SK-N-SH (cell line): ENCODE measurements at regions not wholly inside any gene's neighbourhood (a gene's known extent, or its start where the extent isn't known, plus 50 kb on each side); places are given as distances from the start of the nearest gene placed in this dataset.

Experiments used
- CTCF ChIA-PET: fragments of 300-600, 350-600 bp; formaldehyde crosslinking; extraction: SDS; loops from one replicate; lab custom pipeline; 2021; lab: Yijun Ruan, JAX
- POLR2A ChIA-PET: fragments of 350-600 bp; sonication (Branson Sonifier 250); formaldehyde crosslinking; extraction: SDS; loops from one replicate; lab custom pipeline; 2020; ENCODE audit warnings: antibody characterized with exemption, inconsistent platforms; lab: Yijun Ruan, JAX
- DNase-seq: peaks from one replicate; pipeline ENCODE4 v3.0.0; 2012
- H2AFZ ChIP-seq: fragments of 200-600 bp; sonication (generic); 2 replicates; pipeline ENCODE4 v1.8.1; 2016; ENCODE audit warnings: antibody characterized with exemption, mild to moderate bottlenecking, low read depth
- H3F3A ChIP-seq: fragments of 200-600 bp; sonication (generic); replicated peaks from 2 replicates; pipeline ENCODE3; 2016; ENCODE audit warnings: antibody characterized with exemption, mild to moderate bottlenecking; ENCODE audit not compliant: insufficient read depth
- H3K27ac ChIP-seq, 2 experiments: fragments of 200-500 bp in 1 of 2; fragments of 200-600 bp in 1 of 2; sonication (Bioruptor generic) in 1 of 2; sonication (generic), shearing (Covaris generic) in 1 of 2; 2 replicates each; pipeline versions ENCODE4 v1.5.1 to v1.6.1; 2014 to 2016; ENCODE audit warnings: low read depth in 2 of 2, inconsistent platforms in 1 of 2, low read length in 1 of 2, mild to moderate bottlenecking in 1 of 2, mixed read lengths in 1 of 2
- H3K27me3 ChIP-seq: fragments of 200-600 bp; sonication (generic), shearing (Covaris generic); 2 replicates; pipeline ENCODE4 v1.6.1; 2016; ENCODE audit warnings: mixed run types; ENCODE audit not compliant: insufficient read depth
- H3K36me3 ChIP-seq, 2 experiments: fragments of 200-500 bp in 1 of 2; fragments of 200-600 bp in 1 of 2; sonication (Bioruptor generic) in 1 of 2; sonication (generic) in 1 of 2; replicated peaks in 1 of 2; 2 replicates each; pipeline versions ENCODE3 to v1.5.1; 2014 to 2016; ENCODE audit warnings: low read length in 1 of 2, mild to moderate bottlenecking in 1 of 2; ENCODE audit not compliant: insufficient read depth in 2 of 2, control insufficient read depth in 1 of 2
- H3K4me1 ChIP-seq, 2 experiments: fragments of 200-500 bp in 1 of 2; fragments of 200-600 bp in 1 of 2; sonication (Bioruptor generic) in 1 of 2; sonication (generic), shearing (Covaris generic) in 1 of 2; 2 replicates each; pipeline versions ENCODE4 v1.5.1 to v1.6.1; 2014 to 2016; ENCODE audit warnings: low read depth in 1 of 2, low read length in 1 of 2, mixed run types in 1 of 2; ENCODE audit not compliant: insufficient read depth in 2 of 2, control insufficient read depth in 1 of 2
- H3K4me2 ChIP-seq: fragments of 200-600 bp; sonication (generic), shearing (Covaris generic); 2 replicates; pipeline ENCODE4 v1.6.1; 2017; ENCODE audit warnings: mixed run types
- H3K4me3 ChIP-seq, 2 experiments: fragments of 200-500 bp in 1 of 2; fragments of 200-600 bp in 1 of 2; sonication (Bioruptor generic) in 1 of 2; sonication (generic), shearing (Covaris generic) in 1 of 2; 2 replicates each; pipeline versions ENCODE4 v1.5.1 to v1.8.1; 2014 to 2016; ENCODE audit warnings: low read depth in 2 of 2, inconsistent platforms in 1 of 2, low read length in 1 of 2, mild to moderate bottlenecking in 1 of 2, mixed read lengths in 1 of 2, moderate library complexity in 1 of 2
- H3K79me2 ChIP-seq: fragments of 200-600 bp; sonication (generic); 2 replicates; pipeline ENCODE4 v1.8.1; 2017; ENCODE audit warnings: mild to moderate bottlenecking; ENCODE audit not compliant: insufficient read depth
- H3K9ac ChIP-seq: fragments of 200-600 bp; sonication (generic); 2 replicates; pipeline ENCODE4 v1.6.1; 2017; ENCODE audit warnings: mixed run types
- H3K9me2 ChIP-seq: fragments of 200-600 bp; sonication (generic); 2 replicates; pipeline ENCODE4 v1.6.1; 2017; ENCODE audit warnings: mixed run types
- H3K9me3 ChIP-seq: fragments of 200-600 bp; sonication (generic); 2 replicates; pipeline ENCODE4 v1.6.1; 2017; ENCODE audit warnings: mixed run types, mild to moderate bottlenecking, moderate library complexity
- H4K20me1 ChIP-seq: fragments of 200-600 bp; sonication (generic); 2 replicates; pipeline ENCODE4 v1.6.1; 2017; ENCODE audit warnings: mild to moderate bottlenecking, mixed run types; ENCODE audit not compliant: insufficient read depth
- EZH2phosphoT487 ChIP-seq: fragments of 200-600 bp; sonication (generic); IDR thresholded peaks from 2 replicates; pipeline ENCODE4 v1.6.1; 2017; ENCODE audit warnings: low read depth, mixed run types, mild to moderate bottlenecking, antibody characterized with exemption, moderate library complexity, borderline replicate concordance
- FOSL2 ChIP-seq: IDR thresholded peaks from 2 replicates; pipeline ENCODE4 v1.4.0; 2012; ENCODE audit warnings: low read depth, mild to moderate bottlenecking, moderate library complexity, borderline replicate concordance
- GABPA ChIP-seq: IDR thresholded peaks from 2 replicates; pipeline ENCODE4 v1.4.0; 2012; ENCODE audit warnings: low read depth, mild to moderate bottlenecking
- GATA2 ChIP-seq: sonication (generic); formaldehyde crosslinking; IDR thresholded peaks from 2 replicates; pipeline ENCODE4 v1.5.0; 2020; ENCODE audit warnings: mild to moderate bottlenecking, missing genetic modification reagents
- JUND ChIP-seq: IDR thresholded peaks from 2 replicates; pipeline ENCODE4 v1.4.0; 2012
- NFIC ChIP-seq: IDR thresholded peaks from 2 replicates; pipeline ENCODE4 v1.4.0; 2012; ENCODE audit warnings: borderline replicate concordance
- NRF1 ChIP-seq: IDR thresholded peaks from 2 replicates; pipeline ENCODE4 v1.6.1; 2012; ENCODE audit warnings: low read depth, mild to moderate bottlenecking, low read length
- RCOR1 ChIP-seq: fragments of 150-350 bp; IDR thresholded peaks from 2 replicates; pipeline ENCODE4 v1.6.1; 2017; ENCODE audit warnings: antibody characterized with exemption, low read length
- RFX5 ChIP-seq: IDR thresholded peaks from 2 replicates; pipeline ENCODE4 v1.6.1; 2012; ENCODE audit warnings: mild to moderate bottlenecking, improper control_type of control experiment, low read length
- SMC3 ChIP-seq: IDR thresholded peaks from 2 replicates; pipeline ENCODE4 v1.6.1; 2012; ENCODE audit warnings: low read depth, low read length, improper control_type of control experiment
- TAF1 ChIP-seq: IDR thresholded peaks from 2 replicates; pipeline ENCODE4 v1.6.1; 2012; ENCODE audit warnings: low read depth, mild to moderate bottlenecking, low read length, moderate library complexity, borderline replicate concordance
- TCF12 ChIP-seq: IDR thresholded peaks from 2 replicates; pipeline ENCODE4 v1.4.0; 2012
- TEAD4 ChIP-seq: IDR thresholded peaks from 2 replicates; pipeline ENCODE4 v1.4.0; 2012; ENCODE audit warnings: mild to moderate bottlenecking, borderline replicate concordance; ENCODE audit not compliant: insufficient read depth
- USF1 ChIP-seq: IDR thresholded peaks from 2 replicates; pipeline ENCODE4 v1.4.0; 2012; ENCODE audit warnings: low read depth, borderline replicate concordance
- USF2 ChIP-seq: fragments of 150-350 bp; IDR thresholded peaks from 2 replicates; pipeline ENCODE4 v1.6.1; 2017; ENCODE audit warnings: antibody characterized with exemption, low read length, low read depth, borderline replicate concordance
- WGBS: methylation state at CpG from one replicate; pipeline ENCODE4 v1.1.6; 2017; ENCODE audit warnings: low lambda C conversion rate; 5-methylcytosine and 5-hydroxymethylcytosine counted together
- TF ChIP-seq, protein P1 (sequence below): fragments of 200-600 bp; sonication (generic); IDR thresholded peaks from 2 replicates; pipeline ENCODE4 v1.6.1; 2017; ENCODE audit warnings: antibody characterized with exemption, mild to moderate bottlenecking, moderate library complexity
- TF ChIP-seq, protein P2 (sequence below): fragments of 150-350 bp; IDR thresholded peaks from 2 replicates; pipeline ENCODE4 v1.6.1; 2016; ENCODE audit warnings: mild to moderate bottlenecking, low read depth, low read length

DNA sequence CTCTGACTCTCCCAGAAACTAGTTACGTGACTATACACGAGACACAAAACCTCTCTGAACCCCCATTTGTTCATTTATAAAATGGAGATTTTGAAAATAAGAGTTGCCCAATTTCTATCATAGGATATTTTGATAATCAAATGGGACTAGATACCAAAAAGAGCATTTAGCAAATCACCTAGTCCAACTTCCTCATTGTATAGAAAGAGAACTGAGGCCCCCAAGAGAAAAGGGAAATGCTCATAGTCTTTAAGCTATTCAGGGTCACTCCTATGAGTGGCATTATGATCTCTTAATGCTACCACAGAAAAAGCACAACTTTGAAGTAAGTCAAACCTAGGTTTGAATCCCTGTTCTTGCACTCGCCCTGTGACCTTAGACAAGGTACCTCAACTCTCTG is 62.7 kb downstream of the BMP15 start:
- WGBS, result 13% methylated on average over 3 of the region's 3 CpGs
- Histone ChIP-seq H3K79me2 (no peaks in the 10 kb centered on the region), H3K9ac (no peak overlapping the region), H2AFZ (no peak overlapping the region), H3K9me3 (no peaks in the 10 kb centered on the region), H3K4me3 (no peak overlapping the region), H4K20me1 (no peaks in the 10 kb centered on the region), H3K9me2 (no peaks in the 10 kb centered on the region), H3K27ac (no peak overlapping the region), H3K27me3 (no peaks in the 10 kb centered on the region), H3F3A (no peaks in the 10 kb centered on the region), H3K4me1 (no peaks in the 10 kb centered on the region), H3K4me2 (no peak overlapping the region), H3K36me3 (no peaks in the 10 kb centered on the region)
- DNase-seq, result no peak
- ChIA-PET CTCF (no interaction called here), POLR2A (no interaction called here)
- TF ChIP-seq NFIC (no peak), RCOR1 (no peak), TCF12 (no peak), SMC3 (no peak), JUND (no peak), USF2 (no peak), GATA2 (CRISPR knock-in tag) (no peak), EZH2phosphoT487 (no peak), TEAD4 (no peak), NRF1 (no peak), RFX5 (no peak), TAF1 (no peak), GABPA (no peak), FOSL2 (no peak), USF1 (no peak)
- TF ChIP-seq, protein P1, sequence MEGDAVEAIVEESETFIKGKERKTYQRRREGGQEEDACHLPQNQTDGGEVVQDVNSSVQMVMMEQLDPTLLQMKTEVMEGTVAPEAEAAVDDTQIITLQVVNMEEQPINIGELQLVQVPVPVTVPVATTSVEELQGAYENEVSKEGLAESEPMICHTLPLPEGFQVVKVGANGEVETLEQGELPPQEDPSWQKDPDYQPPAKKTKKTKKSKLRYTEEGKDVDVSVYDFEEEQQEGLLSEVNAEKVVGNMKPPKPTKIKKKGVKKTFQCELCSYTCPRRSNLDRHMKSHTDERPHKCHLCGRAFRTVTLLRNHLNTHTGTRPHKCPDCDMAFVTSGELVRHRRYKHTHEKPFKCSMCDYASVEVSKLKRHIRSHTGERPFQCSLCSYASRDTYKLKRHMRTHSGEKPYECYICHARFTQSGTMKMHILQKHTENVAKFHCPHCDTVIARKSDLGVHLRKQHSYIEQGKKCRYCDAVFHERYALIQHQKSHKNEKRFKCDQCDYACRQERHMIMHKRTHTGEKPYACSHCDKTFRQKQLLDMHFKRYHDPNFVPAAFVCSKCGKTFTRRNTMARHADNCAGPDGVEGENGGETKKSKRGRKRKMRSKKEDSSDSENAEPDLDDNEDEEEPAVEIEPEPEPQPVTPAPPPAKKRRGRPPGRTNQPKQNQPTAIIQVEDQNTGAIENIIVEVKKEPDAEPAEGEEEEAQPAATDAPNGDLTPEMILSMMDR, result no peak
- TF ChIP-seq, protein P2, sequence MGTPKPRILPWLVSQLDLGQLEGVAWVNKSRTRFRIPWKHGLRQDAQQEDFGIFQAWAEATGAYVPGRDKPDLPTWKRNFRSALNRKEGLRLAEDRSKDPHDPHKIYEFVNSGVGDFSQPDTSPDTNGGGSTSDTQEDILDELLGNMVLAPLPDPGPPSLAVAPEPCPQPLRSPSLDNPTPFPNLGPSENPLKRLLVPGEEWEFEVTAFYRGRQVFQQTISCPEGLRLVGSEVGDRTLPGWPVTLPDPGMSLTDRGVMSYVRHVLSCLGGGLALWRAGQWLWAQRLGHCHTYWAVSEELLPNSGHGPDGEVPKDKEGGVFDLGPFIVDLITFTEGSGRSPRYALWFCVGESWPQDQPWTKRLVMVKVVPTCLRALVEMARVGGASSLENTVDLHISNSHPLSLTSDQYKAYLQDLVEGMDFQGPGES, result no peak
